ENCODE measurements at regions not wholly inside any gene's neighbourhood (a gene's known extent, or its start where the extent isn't known, plus 50 kb on each side); places are given as distances from the start of the nearest gene placed in this dataset.

- Histone ChIP-seq H3K4me3 (replicated peaks in 1 of 4; ENCODE audit: control extremely low read depth in 1 of 4, insufficient read depth in 1 of 4, low read depth in 3 of 4, low read length in 4 of 4) (no peak overlapping the region), H3K79me2 (ENCODE audit: control insufficient read depth, insufficient read depth, low read length) (no peaks in the 10 kb centered on the region), H2AFZ (ENCODE audit: low read length) (no peak overlapping the region), H3K9me3 (ENCODE audit: control insufficient read depth, insufficient read depth, low read depth, low read length) (no peaks in the 10 kb centered on the region), H3K27me3 (ENCODE audit: control insufficient read depth, insufficient read depth, low read length) (peaks cover 13% of the 10 kb centered on the region), H3K27ac (ENCODE audit: insufficient read depth, low read length) (no peak overlapping the region), H3K36me3 (ENCODE audit: control insufficient read depth, insufficient read depth, low read length) (no peaks in the 10 kb centered on the region), H3K4me1 (ENCODE audit: control insufficient read depth, extremely low read depth, insufficient read depth, low read length) (no peaks in the 10 kb centered on the region), H3K9ac (ENCODE audit: insufficient read depth, low read length) (no peak overlapping the region), H4K20me1 (ENCODE audit: control insufficient read depth, extremely low read depth, insufficient read depth, low read length) (no peaks in the 10 kb centered on the region), H3K4me2 (ENCODE audit: extremely low read depth, insufficient read depth, low read length) (no peak overlapping the region)
- no peak for DNase-seq (ENCODE audit: low read depth in 2 of 2)
- TF ChIP-seq CTCF (conservative IDR thresholded peaks at IDR 0.05 in 1 of 2, IDR thresholded peaks at IDR 0.05 in 1 of 2; ENCODE audit: low read depth in 1 of 2, low read length in 2 of 2) (no peak), EZH2 (IDR thresholded peaks at IDR 0.05; ENCODE audit: low read length, missing control alignments) (no peak)
Measured at GRCh38 chr15:98582900-98583554, 65.3 kb upstream of the IGF1R start.

- H3K36me3 ChIP-seq (ENCODE audit: control insufficient read depth, insufficient read depth, low read length) = no peaks in the 10 kb centered on the region
- no peak overlapping the region for H2AFZ ChIP-seq (ENCODE audit: low read length)
- H4K20me1 ChIP-seq (ENCODE audit: control insufficient read depth, extremely low read depth, insufficient read depth, low read length) = no peaks in the 10 kb centered on the region
- no peaks in the 10 kb centered on the region for H3K79me2 ChIP-seq (ENCODE audit: control insufficient read depth, insufficient read depth, low read length)
- H3K9ac ChIP-seq (ENCODE audit: insufficient read depth, low read length) = no peak overlapping the region
- H3K4me1 ChIP-seq (ENCODE audit: control insufficient read depth, extremely low read depth, insufficient read depth, low read length) = no peaks in the 10 kb centered on the region
- H3K9me3 ChIP-seq (ENCODE audit: control insufficient read depth, insufficient read depth, low read depth, low read length) = no peaks in the 10 kb centered on the region
- TF ChIP-seq EZH2 (IDR thresholded peaks at IDR 0.05; ENCODE audit: low read length, missing control alignments) (no peak), CTCF (conservative IDR thresholded peaks at IDR 0.05 in 1 of 2, IDR thresholded peaks at IDR 0.05 in 1 of 2; ENCODE audit: low read depth in 1 of 2, low read length in 2 of 2) (no peak)
- no peak overlapping the region for H3K27ac ChIP-seq (ENCODE audit: insufficient read depth, low read length)
- H3K4me2 ChIP-seq (ENCODE audit: extremely low read depth, insufficient read depth, low read length) = no peak overlapping the region
- H3K4me3 ChIP-seq (replicated peaks in 1 of 4; ENCODE audit: control extremely low read depth in 1 of 4, insufficient read depth in 1 of 4, low read depth in 3 of 4, low read length in 4 of 4) = no peak overlapping the region
- DNase-seq (ENCODE audit: low read depth in 2 of 2) = no peak
- peaks cover 13% of the 10 kb centered on the region for H3K27me3 ChIP-seq (ENCODE audit: control insufficient read depth, insufficient read depth, low read length)
Measured at GRCh38 chr15:98583771-98584430, 64.4 kb upstream of the IGF1R start.

- no peaks in the 10 kb centered on the region for H3K9me3 ChIP-seq (ENCODE audit: control insufficient read depth, insufficient read depth, low read depth, low read length)
- no peaks in the 10 kb centered on the region for H4K20me1 ChIP-seq (ENCODE audit: control insufficient read depth, extremely low read depth, insufficient read depth, low read length)
- peaks cover 6% of the 10 kb centered on the region for H3K27me3 ChIP-seq (ENCODE audit: control insufficient read depth, insufficient read depth, low read length)
- TF ChIP-seq CTCF (conservative IDR thresholded peaks at IDR 0.05 in 1 of 2, IDR thresholded peaks at IDR 0.05 in 1 of 2; ENCODE audit: low read depth in 1 of 2, low read length in 2 of 2) = no peak
- no peak for TF ChIP-seq EZH2 (IDR thresholded peaks at IDR 0.05; ENCODE audit: low read length, missing control alignments)
- no peak overlapping the region for H2AFZ ChIP-seq (ENCODE audit: low read length)
- H3K36me3 ChIP-seq (ENCODE audit: control insufficient read depth, insufficient read depth, low read length) = no peaks in the 10 kb centered on the region
- H3K4me1 ChIP-seq (ENCODE audit: control insufficient read depth, extremely low read depth, insufficient read depth, low read length) = no peaks in the 10 kb centered on the region
- H3K4me2 ChIP-seq (ENCODE audit: extremely low read depth, insufficient read depth, low read length) = no peak overlapping the region
- H3K9ac ChIP-seq (ENCODE audit: insufficient read depth, low read length) = no peak overlapping the region
- no peak overlapping the region for H3K4me3 ChIP-seq (replicated peaks in 1 of 4; ENCODE audit: control extremely low read depth in 1 of 4, insufficient read depth in 1 of 4, low read depth in 3 of 4, low read length in 4 of 4)
- DNase-seq (ENCODE audit: low read depth in 2 of 2) = no peak
- no peaks in the 10 kb centered on the region for H3K79me2 ChIP-seq (ENCODE audit: control insufficient read depth, insufficient read depth, low read length)
- no peak overlapping the region for H3K27ac ChIP-seq (ENCODE audit: insufficient read depth, low read length)
Measured at GRCh38 chr15:98586066-98586465, 62.3 kb upstream of the IGF1R start.
